Activated CD4-positive, alpha-beta T cell treated with anti-CD3 and anti-CD28 coated beads, Interleukin-2, Interleukin-4, amounts not matched to agents 100 ng/mL and 50 ng/mL, durations not matched to agents 16 hours and 8 hours (primary cell): ENCODE measurements at regions not wholly inside any gene's neighbourhood (a gene's known extent, or its start where the extent isn't known, plus 50 kb on each side); places are given as distances from the start of the nearest gene placed in this dataset.
A peak's percentile ranks its signal among the peaks of the same experiment; 100 is the strongest.
"Not testable (repeated sequence)": the region's sequence is repeated elsewhere in the genome, so short reads cannot be mapped to it uniquely, and the experiment has no call there.

Source experiments
- DNase-seq: peaks from one replicate; pipeline ENCODE4 v3.0.0-alpha.2; 2020; ENCODE audit warnings: low spot score

DNA sequence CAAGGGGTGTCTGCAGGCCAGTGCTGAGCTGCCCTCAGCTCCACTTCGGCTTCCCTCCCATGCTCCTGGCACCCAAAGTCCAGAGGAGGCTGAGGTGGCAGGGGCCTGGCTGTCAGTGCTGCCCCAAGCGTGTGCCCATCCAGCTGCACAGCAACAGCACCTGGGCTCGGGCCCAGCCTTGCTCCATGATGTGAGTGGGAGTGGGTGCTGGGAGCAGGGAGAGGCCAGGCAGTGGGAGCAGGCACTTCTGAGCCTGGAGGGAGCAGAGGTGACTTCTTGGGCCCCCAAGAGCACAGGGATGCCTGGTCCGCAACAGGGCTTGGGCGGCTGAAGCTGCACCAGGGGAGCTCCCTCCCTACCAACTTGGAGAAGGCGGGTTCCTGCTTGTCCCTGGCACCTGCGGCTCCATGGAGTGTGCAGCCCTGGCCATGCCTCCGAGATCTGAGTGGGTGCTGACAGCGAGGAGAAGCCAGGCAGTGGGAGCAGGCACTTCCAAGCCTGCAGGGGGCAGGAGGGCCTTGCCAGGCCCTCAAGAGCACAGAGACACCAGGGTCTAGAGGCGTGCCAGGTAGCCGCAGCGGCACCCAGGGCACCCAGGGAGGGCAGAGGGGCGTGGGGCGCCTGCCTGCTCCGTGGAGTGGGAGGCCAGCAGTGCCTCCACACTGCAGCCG is 366.7 kb upstream of the SGO1 start:
- no peak for DNase-seq

DNA sequence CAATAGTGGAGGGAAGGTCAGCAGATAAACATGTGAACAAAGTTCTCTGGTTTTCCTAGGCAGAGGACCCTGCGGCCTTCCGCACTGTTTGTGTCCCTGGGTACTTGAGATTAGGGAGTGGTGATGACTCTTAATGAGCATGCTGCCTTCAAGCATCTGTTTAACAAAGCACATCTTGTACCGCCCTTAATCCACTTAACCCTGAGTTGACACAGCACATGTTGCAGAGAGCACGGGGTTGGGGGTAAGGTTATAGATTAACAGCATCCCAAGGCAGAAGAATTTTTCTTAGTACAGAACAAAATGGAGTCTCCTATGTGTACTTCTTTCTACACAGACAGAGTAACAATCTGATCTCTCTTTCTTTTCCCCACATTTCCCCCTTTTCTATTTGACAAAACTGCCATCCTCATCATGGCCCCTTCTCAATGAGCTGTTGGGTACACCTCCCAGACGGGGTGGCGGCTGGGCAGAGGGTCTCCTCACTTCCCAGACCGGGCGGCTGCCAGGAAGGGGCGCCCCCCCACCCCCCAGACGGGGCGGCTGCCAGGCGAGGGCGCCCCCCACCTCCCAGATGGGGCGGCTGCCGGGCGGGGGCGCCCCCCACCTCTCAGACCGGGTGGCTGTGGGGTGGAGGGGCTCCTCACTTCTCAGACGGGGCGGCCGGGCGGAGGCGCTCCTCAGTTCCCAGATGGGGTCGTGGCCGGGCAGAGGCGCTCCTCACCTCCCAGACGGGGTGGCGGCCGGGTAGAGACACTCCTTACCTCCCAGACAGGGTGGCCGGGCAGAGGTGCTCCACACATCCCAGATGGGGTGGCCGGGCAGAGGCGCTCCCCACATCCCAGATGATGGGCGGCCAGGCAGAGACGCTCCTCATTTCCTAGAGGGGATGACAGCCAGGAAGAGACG is 361.6 kb upstream of the SGO1 start:
- DNase-seq = not testable (repeated sequence)

DNA sequence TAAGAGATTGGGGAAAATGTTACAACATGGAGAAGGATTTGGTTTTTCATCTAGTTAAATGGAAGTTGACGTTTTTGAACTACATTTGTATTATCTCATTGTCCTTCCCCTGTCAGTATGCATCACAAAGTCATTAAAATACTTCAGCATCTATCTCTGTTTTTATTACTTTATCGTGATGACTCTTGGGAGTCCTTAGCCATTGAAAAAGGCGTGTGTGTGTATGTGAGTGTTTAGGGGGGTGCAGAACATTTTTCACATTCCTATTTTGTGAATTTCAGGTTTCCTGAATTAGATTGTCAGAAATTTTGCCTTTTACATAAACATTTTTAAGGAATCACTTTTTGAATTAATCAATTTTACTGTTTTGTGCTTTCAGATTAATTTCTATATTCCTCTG is 360.6 kb upstream of the SGO1 start:
- DNase-seq = no peak

DNA sequence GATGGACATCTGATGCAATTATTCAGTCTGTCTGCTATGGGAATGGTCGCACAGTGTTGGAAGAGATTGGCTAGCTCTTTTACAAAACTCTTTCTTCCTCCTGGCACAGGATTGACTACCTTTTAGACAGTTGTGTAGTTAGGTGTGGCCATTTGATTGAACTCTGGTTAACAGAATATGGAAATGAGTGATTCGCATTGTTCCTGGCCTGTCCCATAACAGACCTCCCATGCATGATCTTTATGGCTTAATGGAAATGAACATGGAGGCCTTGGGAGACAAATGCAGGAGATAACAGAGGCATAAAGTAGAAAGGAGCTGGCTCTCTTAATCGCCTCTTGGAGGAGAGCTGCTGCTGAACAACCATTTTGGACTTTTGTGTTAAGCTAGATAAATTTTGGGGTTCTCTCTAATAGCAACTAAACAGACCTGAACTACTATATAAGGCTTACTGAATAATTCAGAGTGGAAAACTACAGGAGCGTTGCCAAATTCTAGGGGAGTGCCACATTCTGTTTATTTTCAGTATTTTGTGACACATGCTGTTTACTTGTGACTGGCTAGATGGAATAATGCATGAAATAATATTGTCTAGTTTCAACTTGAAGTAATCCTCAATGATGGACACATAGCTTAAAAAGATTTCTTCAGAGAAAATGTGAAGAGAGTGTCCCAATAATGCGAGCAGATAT is 357.7 kb upstream of the SGO1 start:
- DNase-seq = no peak

DNA sequence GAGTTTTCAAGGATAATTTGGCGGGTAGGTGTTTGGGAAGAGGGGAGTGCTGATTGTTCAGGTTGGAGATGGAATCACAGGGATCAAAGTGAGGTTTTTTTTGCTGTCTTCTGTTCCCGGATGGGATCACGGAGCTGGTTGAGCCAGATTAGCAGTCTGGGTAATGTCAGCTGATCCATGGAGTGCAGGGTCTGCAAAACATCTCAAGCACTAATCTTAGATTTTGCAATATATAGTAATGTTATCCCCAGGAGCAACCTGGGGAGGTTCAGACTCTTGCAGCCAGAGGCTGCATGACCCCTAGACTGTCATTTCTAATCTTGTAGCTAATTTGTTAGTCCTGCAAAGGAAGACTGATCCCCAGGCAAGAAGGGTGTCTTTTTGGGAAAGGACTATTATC is 354.1 kb upstream of the SGO1 start:
- no peak for DNase-seq

DNA sequence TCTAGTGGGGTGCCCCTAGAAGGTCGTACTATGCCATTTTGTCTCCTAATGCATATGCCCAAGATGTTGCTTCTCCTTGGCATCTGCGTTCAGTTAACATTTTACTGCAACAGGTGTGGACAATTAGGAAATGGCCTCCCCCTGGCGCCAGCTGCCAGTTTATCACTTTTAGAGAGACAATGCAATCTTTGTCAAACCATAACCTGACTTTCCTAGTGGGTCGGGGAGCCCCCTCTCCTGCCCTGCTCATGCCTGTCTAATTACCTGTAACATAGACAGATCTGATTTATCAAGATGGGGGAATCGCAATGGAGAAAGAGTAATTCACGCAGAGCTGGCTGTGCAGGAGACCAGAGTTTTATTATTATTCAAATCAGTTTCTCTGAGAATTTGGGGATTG is 353.7 kb upstream of the SGO1 start:
- no peak for DNase-seq

DNA sequence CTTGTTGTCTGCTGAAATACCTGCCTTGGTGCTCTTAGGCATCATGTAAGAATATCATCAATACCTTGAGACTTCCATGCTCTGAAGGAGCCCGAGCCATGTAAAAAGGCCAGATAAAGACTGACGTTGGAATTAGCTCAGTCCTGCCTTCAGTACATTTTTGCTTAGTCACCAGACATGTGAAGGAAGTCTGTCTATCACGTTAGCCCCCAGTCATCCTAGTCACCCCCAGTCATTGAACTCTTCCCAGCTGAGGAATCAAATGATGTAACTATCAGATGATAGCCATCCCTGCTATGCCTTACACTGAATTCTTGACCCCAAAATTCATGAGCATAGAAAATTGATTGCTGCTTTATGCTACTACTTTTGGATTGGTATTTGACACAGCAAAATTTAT is 351.2 kb upstream of the SGO1 start:
- DNase-seq = no peak

DNA sequence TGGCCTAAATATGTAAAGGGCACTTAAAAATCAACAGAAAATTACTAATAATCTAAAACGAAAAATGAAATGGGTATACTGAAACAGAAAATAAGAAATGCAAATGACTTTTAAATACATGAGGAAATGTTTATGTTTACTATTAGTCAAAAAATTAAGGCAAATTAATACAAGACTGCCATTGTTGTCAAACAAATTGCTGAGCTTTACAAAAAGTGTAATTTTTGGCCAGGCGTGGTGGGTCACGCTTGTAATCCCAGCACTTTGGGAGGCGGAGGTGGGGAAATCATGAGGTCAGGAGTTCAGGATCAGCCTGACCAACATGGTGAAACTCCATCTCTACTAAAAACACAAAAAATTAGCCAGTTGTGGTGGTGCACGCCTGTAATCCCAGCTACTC is 343.9 kb upstream of the SGO1 start:
- no peak for DNase-seq

DNA sequence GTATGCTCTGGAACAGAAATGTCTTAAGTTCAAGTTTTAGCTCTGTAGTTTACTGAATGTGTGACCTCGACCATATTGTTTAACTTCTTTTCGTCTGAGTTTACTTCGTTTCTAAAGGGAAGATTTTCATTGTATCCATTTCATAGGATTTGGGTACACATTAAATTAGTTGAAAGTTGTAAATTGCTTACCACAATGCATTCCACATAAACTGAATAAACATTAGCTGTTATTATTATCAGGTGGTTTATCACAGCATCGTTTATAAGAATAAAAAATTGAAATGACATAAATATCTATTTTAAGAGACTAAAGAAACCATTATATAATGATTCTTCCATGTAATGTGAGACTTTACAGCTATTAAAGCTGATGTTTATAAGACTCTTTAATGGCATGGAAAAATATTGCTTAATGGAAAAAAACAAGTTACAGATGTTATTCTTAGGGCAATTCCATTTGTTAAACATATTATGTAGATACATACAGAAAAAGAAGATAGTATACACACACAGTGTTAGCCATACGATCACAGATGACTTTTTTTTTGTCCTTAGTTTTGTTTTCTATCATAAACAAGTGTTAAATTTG is 342.3 kb upstream of the SGO1 start:
- DNase-seq = no peak

DNA sequence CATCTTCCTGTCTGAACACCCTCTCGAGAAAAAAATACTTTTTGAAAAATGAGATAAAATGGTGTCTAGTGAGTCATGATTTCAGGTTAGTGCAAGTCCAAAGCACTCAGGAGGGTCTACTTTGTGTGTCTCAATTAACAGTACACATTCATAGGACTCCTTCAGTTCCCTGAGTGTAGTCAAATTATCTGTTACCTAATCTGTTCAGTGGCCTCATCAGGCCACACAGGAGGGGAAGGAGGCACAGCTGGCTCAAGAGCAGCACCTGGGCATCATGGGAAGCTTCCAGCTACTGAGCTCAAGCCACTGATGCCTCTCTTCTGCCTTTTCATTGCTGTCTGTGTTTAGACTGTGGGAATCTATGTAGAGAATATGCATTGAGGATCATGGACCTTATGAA is 341.4 kb upstream of the SGO1 start:
- DNase-seq = no peak

DNA sequence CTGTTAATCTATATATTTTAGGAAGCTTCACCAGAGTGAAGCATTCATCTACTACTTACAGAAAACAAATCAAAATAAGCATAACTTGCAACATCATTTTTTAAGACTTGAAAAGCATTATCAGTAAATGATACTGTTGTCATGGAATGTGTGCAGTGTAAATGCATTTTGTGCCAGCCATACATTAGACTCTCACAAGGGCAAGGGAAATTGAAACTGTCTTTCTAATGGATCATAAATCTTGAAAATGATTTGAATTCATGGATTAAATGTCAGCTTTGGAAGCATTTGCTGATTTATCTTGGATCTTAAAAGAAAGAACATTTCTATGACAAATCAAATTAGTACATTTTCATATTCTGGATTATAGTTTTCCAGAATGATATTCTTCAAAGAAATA is 338.3 kb upstream of the SGO1 start:
- DNase-seq = no peak

DNA sequence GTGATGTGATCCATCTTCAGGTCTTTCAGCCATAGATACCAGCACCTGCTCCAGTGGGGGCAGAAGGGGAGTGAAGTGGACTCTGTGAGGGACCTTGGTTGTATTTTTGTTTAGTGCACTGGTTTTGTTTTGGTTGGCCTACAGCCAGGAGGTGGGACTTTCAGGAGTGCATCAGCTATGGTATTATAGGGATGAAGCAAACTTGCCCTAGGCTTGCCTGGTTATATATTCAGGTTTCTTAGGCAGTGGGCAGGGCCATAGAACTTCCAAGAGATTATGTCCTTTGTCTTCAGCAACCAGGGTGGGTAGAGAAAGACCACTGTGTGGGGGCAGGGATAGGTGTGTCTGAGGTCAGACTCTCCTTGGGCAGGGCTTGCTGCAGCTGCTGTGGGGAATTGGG is 337.3 kb upstream of the SGO1 start:
- DNase-seq = no peak

DNA sequence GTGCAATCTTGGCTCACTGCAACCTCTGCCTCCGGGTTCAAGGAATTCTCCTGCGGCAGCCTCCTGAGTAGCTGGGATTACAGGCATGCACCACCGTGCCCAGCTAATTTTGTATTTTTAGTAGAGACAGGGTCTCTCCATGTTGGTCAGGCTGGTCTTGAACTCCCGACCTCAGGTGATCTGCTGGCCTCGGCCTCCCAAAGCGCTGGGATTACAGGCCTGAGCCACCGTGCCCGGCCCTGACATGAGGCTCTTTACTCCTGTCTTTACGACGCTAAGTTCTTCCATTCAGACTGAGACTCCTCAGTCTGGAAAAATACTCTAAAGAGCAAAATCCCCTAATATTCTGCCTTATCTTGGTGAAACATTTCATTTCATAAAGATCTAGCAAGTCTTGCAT is 331.3 kb upstream of the SGO1 start:
- not testable (repeated sequence) for DNase-seq

DNA sequence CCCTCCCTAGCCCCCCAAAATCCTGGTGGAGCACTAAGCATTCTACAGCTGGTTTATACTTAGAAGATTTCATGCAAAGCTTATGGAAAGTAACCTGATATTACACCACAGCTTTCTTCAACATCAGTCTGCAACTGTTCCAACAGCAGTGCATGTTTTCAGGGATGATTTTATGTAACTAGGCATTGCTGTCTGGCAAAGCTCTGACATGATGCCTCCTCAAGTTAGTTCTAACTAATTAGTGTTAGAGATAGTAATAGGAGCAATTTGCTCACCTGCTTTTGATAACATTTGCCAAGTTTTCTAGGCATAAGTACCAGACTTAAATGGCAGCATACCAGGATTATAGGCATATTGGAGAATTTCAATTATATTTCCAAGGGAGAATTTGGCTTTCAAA is 330.3 kb upstream of the SGO1 start:
- DNase-seq = no peak

DNA sequence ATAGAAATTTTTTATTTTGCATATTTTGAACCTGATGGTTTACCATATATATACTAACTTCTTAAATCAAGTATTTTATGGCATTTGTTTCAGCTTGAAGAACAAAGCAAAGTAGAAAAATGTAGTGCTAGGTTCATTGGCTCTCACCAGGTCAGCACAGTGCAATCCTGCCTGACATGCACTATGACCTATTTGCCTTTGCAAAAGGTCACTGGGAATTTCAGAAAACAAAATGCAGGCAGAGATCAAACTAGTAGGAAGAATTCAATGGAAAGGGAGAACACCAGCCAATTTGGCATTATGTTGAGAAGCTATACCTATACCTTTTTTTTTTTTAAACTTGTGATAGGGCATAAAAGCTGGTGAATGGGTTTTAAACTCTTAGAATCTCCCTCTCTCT is 329.8 kb upstream of the SGO1 start:
- no peak for DNase-seq

DNA sequence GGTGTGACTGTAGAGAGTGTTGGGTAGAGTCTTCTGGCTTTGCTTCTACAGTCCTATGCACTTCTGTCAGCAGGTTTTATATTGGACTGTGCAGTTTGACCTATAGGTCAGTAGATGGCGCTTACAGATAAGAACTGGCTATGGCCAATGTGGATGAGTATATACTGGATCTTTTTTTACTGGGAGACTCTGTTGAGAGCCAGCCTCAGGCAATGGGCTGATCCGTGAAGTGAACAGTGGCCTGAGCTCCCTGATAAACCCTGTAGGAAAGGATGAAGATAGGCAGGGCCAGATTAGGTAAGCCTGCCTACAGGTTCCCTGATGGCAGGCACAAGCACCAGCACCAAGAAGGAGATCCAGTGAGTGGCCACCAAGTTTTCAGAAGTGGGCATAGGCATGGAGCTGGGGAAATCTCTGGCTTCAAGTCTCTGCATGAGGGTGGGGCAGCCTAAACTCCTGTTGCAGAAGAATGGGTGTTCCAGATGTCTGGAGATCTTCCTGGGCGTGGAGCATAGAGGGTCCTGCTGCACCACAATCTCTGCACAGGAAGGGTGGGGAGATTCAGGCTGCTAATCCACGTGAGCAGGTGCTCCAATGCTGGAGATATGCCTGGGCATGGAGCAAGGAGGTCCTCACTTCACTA is 326.0 kb upstream of the SGO1 start:
- peak; percentile 13 for DNase-seq

DNA sequence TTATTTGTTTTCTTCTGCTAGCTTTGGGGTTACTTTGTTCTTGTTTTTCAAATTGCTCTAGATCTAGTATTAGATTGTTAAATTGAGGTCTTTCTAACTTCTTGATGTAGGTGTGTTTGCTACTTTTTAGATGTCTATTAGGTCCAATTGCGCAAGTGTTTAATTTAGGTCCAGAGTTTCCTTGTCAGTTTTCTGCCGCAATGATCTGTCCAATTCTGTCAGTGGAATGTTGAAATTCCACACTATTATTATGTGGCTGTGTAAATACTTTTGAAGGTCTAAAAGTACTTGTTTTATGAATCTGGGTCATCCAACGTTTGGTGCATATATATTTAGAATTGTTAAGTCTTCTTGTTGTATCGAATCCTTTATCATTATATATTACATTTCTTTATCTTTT is 324.4 kb upstream of the SGO1 start:
- DNase-seq = no peak

DNA sequence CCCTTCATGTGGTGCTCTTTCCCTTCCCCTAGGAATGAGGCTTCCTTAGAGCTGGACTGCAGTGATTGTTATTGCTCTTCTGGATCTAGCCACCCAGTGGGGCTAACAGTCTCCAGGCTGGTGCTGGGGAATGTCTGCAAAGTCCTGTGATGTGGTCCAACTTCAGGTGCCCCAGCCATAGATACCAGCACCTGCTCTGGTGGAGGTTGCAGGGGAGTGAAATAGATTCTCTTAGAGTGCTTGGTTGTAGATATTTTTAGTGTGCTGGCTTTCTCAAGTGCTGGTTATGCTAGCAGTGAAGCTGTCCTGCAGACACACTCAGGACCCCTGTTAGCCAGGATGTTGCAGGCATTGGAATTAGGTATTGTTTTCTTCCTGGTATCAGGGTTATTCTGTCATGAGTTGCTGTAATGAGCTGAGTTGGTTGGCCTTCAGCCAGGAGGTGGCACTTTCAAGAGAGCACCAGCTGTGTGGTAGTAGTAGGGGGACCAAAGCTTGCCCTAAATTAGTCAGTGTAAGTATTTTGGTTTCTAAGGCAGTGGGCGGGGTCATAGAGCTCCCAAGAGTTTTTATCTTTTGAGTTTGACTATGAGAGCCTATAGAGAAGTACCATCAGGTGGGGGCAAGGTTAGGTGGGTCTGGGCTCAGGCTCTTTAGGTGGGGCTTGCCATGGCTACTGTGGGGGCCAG is 317.5 kb upstream of the SGO1 start:
- DNase-seq = no peak

DNA sequence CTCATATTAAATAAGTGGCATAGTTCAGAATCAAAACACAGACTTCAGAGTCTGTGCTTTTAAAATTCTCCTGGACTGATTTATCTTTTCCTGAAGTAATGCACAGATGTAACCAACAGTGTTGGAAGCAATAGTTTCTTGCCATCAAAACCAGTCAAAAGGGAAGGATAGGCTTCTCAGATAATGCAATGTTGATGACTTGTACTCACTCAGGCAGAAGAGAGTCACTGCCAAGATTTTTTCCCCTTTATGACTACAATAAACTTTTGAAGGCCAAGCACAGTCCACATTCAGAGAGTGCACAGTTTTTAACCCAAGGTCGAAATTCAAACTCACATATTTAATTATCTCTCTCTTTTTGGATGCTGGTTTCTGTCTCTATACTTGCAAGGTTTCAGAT is 305.0 kb upstream of the SGO1 start:
- DNase-seq = no peak

DNA sequence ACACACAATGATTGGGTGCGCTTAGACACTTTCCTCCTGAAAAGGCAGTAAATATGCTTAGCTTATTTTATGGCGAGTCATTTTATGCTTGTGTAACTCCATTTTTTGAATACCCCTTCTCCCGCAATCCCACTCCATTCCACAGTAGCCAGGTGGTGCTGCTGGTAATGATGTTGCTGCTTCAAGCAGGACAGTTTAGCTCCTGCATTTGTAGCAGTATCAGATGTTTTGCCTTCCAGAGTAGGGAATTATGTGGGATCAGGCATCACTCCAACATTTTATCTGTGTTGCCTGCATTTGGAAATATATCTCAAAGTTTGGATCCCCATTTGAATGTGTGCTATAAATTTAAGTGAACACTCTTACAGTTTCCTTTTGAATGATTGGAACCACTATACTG is 302.1 kb upstream of the SGO1 start:
- DNase-seq = no peak

DNA sequence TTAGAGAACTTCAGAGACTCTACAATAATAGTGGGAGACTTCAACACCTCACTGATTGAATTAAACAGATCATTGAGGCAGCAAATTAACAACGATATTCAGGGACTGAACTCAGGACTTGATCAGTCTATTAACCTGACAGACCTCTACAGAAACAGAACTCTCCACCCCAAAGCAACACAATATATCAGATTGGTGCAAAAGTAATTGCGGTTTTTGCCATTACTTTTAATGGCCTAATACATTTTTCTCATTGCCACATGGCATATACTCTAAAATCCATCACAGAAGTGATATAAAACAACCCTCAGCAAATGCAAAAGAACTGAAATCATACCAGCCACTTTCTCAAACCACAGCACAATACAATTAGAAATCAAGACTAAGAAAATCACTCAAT is 298.1 kb upstream of the SGO1 start:
- no peak for DNase-seq

DNA sequence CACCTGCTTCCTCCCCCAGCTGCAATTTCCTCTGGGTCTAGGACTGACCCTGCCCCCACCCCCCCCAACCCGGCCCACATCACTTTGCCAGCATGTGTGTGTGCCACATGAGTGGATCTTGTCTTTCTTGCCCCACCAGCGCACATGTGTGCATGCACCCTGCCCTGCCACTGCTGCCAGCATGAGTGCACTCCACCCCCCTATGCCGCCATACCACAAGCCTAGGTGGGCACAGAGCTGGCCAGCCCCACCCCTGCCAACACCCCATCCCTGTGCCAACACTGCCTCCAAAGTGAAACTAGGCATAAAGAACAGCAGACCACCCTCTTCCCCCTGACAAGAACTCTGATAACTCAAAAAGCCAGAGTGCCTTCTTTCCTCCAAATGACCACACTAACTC is 296.3 kb upstream of the SGO1 start:
- no peak for DNase-seq
